GM12878 (cell line): ENCODE measurements at regions not wholly inside any gene's neighbourhood (a gene's known extent, or its start where the extent isn't known, plus 50 kb on each side); places are given as distances from the start of the nearest gene placed in this dataset.
A peak's percentile ranks its signal among the peaks of the same experiment; 100 is the strongest.

Source experiments
- ATAC-seq: fragments of 200-7000 bp; cut with Tn5 transposase; 3 replicates; pipeline ENCODE4 v1.9.1; 2020; ENCODE audit warnings: mild to moderate bottlenecking, moderate library complexity
- BruUV-seq: library from RNA; stranded (reverse); fragments of 400-500 nt; replicated peaks from 2 replicates; lab custom pipeline; 2021; lab: Mats Ljungman, UMichigan
- CTCF ChIA-PET: fragments of 300-600 bp; sonication (Branson Sonifier 250); formaldehyde crosslinking; extraction: SDS; loops from one replicate; lab custom pipeline; 2021; ENCODE audit warnings: inconsistent platforms; lab: Yijun Ruan, JAX
- POLR2A ChIA-PET: fragments of 350-600 bp; formaldehyde crosslinking; extraction: SDS; loops from one replicate; lab custom pipeline; 2021; ENCODE audit warnings: inconsistent platforms; lab: Charles Lee
- RAD21 ChIA-PET: fragments of 300-600 bp; sonication (Branson Sonifier 250); formaldehyde crosslinking; loops from one replicate; lab custom pipeline; 2023; ENCODE audit warnings: antibody characterized with exemption; ENCODE audit not compliant: unreplicated experiment; lab: Charles Lee
- SMC1A ChIA-PET: fragments of 300-600 bp; sonication (Branson Sonifier 250); formaldehyde crosslinking; loops from one replicate; lab custom pipeline; 2023; ENCODE audit not compliant: unreplicated experiment, uncharacterized antibody; lab: Charles Lee
- DNase-seq: peaks from one replicate; pipeline ENCODE4 v3.0.0-alpha.2; 2011; ENCODE audit warnings: low read depth, low spot score
- FAIRE-seq: peaks from 3 replicates; lab custom pipeline; 2011; peaks lifted over from hg19 to GRCh38; lab: Jason Lieb, UNC
- H2AFZ ChIP-seq: 2 replicates; pipeline ENCODE4 v1.6.0; 2011; ENCODE audit warnings: low read depth, low read length, control low read depth; ENCODE audit not compliant: control insufficient read depth
- H3K27ac ChIP-seq: 2 replicates; pipeline ENCODE4 v1.5.1; 2011; ENCODE audit warnings: control low read depth; ENCODE audit not compliant: control insufficient read depth, insufficient read depth
- H3K27me3 ChIP-seq, 2 experiments: replicated peaks in 1 of 2; 2 replicates each; pipeline versions ENCODE4 v1.6.0 to v1.6.1; 2011; ENCODE audit warnings: low read length in 1 of 2; ENCODE audit not compliant: control insufficient read depth in 2 of 2, insufficient read depth in 2 of 2
- H3K36me3 ChIP-seq, 2 experiments: 2 replicates each; pipeline ENCODE4 v1.5.1; 2011; ENCODE audit warnings: low read length in 1 of 2; ENCODE audit not compliant: control insufficient read depth in 2 of 2, insufficient read depth in 2 of 2
- H3K4me1 ChIP-seq: 2 replicates; pipeline ENCODE4 v1.6.1; 2011; ENCODE audit warnings: mild to moderate bottlenecking, low read length, moderate library complexity, mixed read lengths; ENCODE audit not compliant: control insufficient read depth, insufficient read depth
- H3K4me2 ChIP-seq: 2 replicates; pipeline ENCODE4 v1.6.0; 2011; ENCODE audit warnings: control low read depth; ENCODE audit not compliant: control insufficient read depth, insufficient read depth
- H3K4me3 ChIP-seq: fragments of 200-600 bp; sonication (generic); 2 replicates; pipeline ENCODE4 v1.5.1; 2016
- H3K79me2 ChIP-seq: 2 replicates; pipeline ENCODE4 v1.6.0; 2011; ENCODE audit warnings: low read length; ENCODE audit not compliant: control insufficient read depth, insufficient read depth
- H3K9ac ChIP-seq: 2 replicates; pipeline ENCODE4 v1.8.0; 2011; ENCODE audit warnings: low read length, control low read depth, mixed read lengths; ENCODE audit not compliant: control insufficient read depth, insufficient read depth
- H3K9me3 ChIP-seq: replicated peaks from 3 replicates; pipeline ENCODE4 v1.5.1; 2011; ENCODE audit warnings: mild to moderate bottlenecking, low read length; ENCODE audit not compliant: control insufficient read depth, insufficient read depth
- H4K20me1 ChIP-seq: 2 replicates; pipeline ENCODE4 v1.6.0; 2011; ENCODE audit not compliant: control insufficient read depth, insufficient read depth
- CEBPB ChIP-seq, 2 experiments: fragments of 150-350 bp in 1 of 2; IDR thresholded peaks; 2 replicates each; pipeline ENCODE4 v1.6.1; 2012 to 2014; ENCODE audit warnings: low read depth in 2 of 2, low read length in 2 of 2, borderline replicate concordance in 1 of 2, inconsistent platforms in 1 of 2
- CHD2 ChIP-seq: IDR thresholded peaks from 2 replicates; pipeline ENCODE4 v1.6.1; 2011; ENCODE audit warnings: low read depth, low read length, improper control_type of control experiment, borderline replicate concordance
- DPF2 ChIP-seq: fragments of 450-650 bp; IDR thresholded peaks from 2 replicates; pipeline ENCODE4 v1.6.1; 2017; ENCODE audit warnings: mild to moderate bottlenecking
- EP300 ChIP-seq, 2 experiments: fragments of 150-350 bp in 1 of 2; IDR thresholded peaks; 2 replicates each; pipeline ENCODE4 v1.6.1; 2011 to 2012; ENCODE audit warnings: low read depth in 2 of 2, low read length in 2 of 2, borderline replicate concordance in 1 of 2, improper control_type of control experiment in 1 of 2, inconsistent platforms in 1 of 2; ENCODE audit not compliant: control insufficient read depth in 1 of 2
- EZH2 ChIP-seq: IDR thresholded peaks from 2 replicates; pipeline ENCODE4 v1.6.1; 2012; ENCODE audit warnings: low read depth, mild to moderate bottlenecking, control low read depth, inconsistent platforms, low read length, borderline replicate concordance; ENCODE audit not compliant: control insufficient read depth
- MEF2A ChIP-seq: IDR thresholded peaks from 2 replicates; pipeline ENCODE4 v1.6.1; 2011; ENCODE audit warnings: low read depth, mild to moderate bottlenecking, low read length, moderate library complexity; ENCODE audit not compliant: insufficient read depth
- MXI1 ChIP-seq: fragments of 150-350 bp; IDR thresholded peaks from 2 replicates; pipeline ENCODE4 v1.6.1; 2011; ENCODE audit warnings: low read depth, mild to moderate bottlenecking, inconsistent platforms, low read length, improper control_type of control experiment
- MYC ChIP-seq: IDR thresholded peaks from 2 replicates; pipeline ENCODE4 v1.6.1; 2011; ENCODE audit warnings: mild to moderate bottlenecking, low read length, moderate library complexity, inconsistent platforms; ENCODE audit not compliant: insufficient read depth, insufficient replicate concordance, insufficient read length, severe bottlenecking
- NFYA ChIP-seq: IDR thresholded peaks from 2 replicates; pipeline ENCODE4 v1.6.1; 2011; ENCODE audit warnings: low read depth, mild to moderate bottlenecking, low read length, improper control_type of control experiment, borderline replicate concordance
- NR2C1 ChIP-seq: fragments of 450-650 bp; IDR thresholded peaks from 2 replicates; pipeline ENCODE4 v1.6.1; 2017; ENCODE audit warnings: antibody characterized with exemption, mild to moderate bottlenecking, moderate library complexity
- RAD21 ChIP-seq: IDR thresholded peaks from 2 replicates; pipeline ENCODE4 v1.6.1; 2011; ENCODE audit warnings: mild to moderate bottlenecking, low read depth, low read length, moderate library complexity; ENCODE audit not compliant: insufficient read depth
- RUNX3 ChIP-seq: IDR thresholded peaks from 2 replicates; pipeline ENCODE4 v1.6.1; 2012; ENCODE audit warnings: low read length, inconsistent platforms
- TCF3 ChIP-seq: IDR thresholded peaks from 2 replicates; pipeline ENCODE4 v1.6.1; 2012; ENCODE audit warnings: low read depth, mild to moderate bottlenecking, low read length, borderline replicate concordance; ENCODE audit not compliant: insufficient read depth
- ZBTB40 ChIP-seq: fragments of 450-650 bp; IDR thresholded peaks from 2 replicates; pipeline ENCODE4 v1.6.1; 2016; ENCODE audit warnings: mild to moderate bottlenecking, moderate library complexity, borderline replicate concordance
- ZNF24 ChIP-seq: fragments of 450-650 bp; IDR thresholded peaks from 2 replicates; pipeline ENCODE4 v1.6.1; 2017; ENCODE audit warnings: antibody characterized with exemption, mild to moderate bottlenecking
- WGBS: methylation state at CpG from one replicate; pipeline ENCODE4 v1.1.6; 2016; ENCODE audit warnings: low lambda C conversion rate; ENCODE audit not compliant: insufficient replicate concordance, insufficient coverage; ENCODE audit errors: missing lambda C conversion rate; 5-methylcytosine and 5-hydroxymethylcytosine counted together
- in situ Hi-C: fragments of 300-500 bp; cut with MboI; formaldehyde crosslinking; loops from 9 replicates; pipeline ENCODE4 v1.14.3; 2018; ENCODE audit warnings: mixed read lengths
- intact Hi-C: fragments of 100-400 bp; cut with micrococcal nuclease; formaldehyde crosslinking; loops from one replicate; pipeline ENCODE4 v1.14.2; 2022; ENCODE audit not compliant: unreplicated experiment

DNA sequence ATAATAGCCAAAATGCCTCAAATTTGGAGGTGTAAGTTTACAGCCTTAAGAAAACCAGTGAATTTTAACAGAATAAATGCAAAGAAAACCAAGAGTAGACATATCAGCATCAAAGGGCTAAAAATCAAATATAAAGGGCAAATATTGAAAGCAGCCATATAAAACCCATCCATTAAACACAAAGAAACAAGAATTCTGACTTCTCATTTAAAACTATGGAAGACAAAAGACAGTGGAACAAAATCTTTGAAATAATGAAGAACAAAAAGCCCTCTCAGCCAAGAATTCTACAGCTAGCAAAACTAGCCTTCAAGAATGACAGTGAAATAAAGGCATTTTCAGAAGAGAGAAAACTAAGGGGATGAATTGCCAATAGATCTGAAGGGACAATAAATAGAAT is 91.3 kb upstream of the FST start:
- H3K4me2 ChIP-seq: no peak overlapping the region
- intact Hi-C loops: no loop called here
- POLR2A ChIA-PET: no interaction called here
- no peak for DNase-seq
- no peaks in the 10 kb centered on the region for H4K20me1 ChIP-seq
- H3K9me3 ChIP-seq: no peaks in the 10 kb centered on the region
- no peak for TF ChIP-seq RAD21
- TF ChIP-seq EZH2: no peak
- no peak for TF ChIP-seq TCF3
- TF ChIP-seq CEBPB (IDR thresholded peaks at IDR 0.05; ENCODE audit: borderline replicate concordance in 1 of 2, low read depth in 2 of 2, low read length in 2 of 2): no peak
- TF ChIP-seq EP300 (IDR thresholded peaks at IDR 0.05; ENCODE audit: borderline replicate concordance in 1 of 2, control insufficient read depth in 1 of 2, low read depth in 2 of 2, low read length in 2 of 2): no peak
- no peak for TF ChIP-seq ZNF24
- TF ChIP-seq NR2C1: no peak
- TF ChIP-seq DPF2: no peak
- TF ChIP-seq, all 136 proteins: peak for 0
- H3K4me3 ChIP-seq: no peak overlapping the region
- ChIA-PET CTCF (no interaction called here), SMC1A (interaction anchor here (0.6 kb wide), 1 partner anchor 210 kb away, joined by 3 read pairs; no protein-coding TSS in a partner anchor), RAD21 (no interaction called here)
- no peak overlapping the region for H2AFZ ChIP-seq
- no peak overlapping the region for H3K27ac ChIP-seq
- H3K9ac ChIP-seq: no peak overlapping the region
- H3K27me3 ChIP-seq: no peaks in the 10 kb centered on the region
- no TSS peak for BruUV-seq
- H3K4me1 ChIP-seq: no peaks in the 10 kb centered on the region
- in situ Hi-C loops: no loop called here
- H3K79me2 ChIP-seq: no peaks in the 10 kb centered on the region
- H3K36me3 ChIP-seq: no peaks in the 10 kb centered on the region
- FAIRE-seq (no peak), ATAC-seq (no peak)

DNA sequence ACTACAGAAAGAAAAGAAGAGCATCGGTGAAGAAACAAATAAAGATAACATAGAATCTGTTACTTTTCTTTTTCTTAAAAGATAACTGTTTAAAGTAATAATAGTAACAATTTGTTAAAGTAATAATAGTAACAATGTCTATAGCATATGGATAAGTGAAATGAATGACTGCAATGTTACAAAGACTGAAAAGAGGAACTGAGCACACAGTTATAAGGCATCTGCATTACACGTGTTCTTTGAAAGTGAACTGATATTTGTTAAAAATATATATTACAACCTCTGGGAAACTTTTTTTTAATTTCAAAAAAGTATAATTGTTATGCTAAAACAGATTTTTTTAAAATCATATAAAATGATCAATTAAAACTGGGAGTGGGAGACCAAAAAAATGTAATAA is 88.4 kb upstream of the FST start:
- Histone ChIP-seq H3K4me2 (no peak overlapping the region), H4K20me1 (no peaks in the 10 kb centered on the region), H3K27me3 (no peaks in the 10 kb centered on the region), H2AFZ (no peak overlapping the region), H3K27ac (no peak overlapping the region), H3K79me2 (no peaks in the 10 kb centered on the region), H3K4me3 (no peak overlapping the region), H3K9me3 (no peaks in the 10 kb centered on the region), H3K9ac (no peak overlapping the region), H3K4me1 (no peaks in the 10 kb centered on the region), H3K36me3 (no peaks in the 10 kb centered on the region)
- peak; percentile 77 for ATAC-seq
- no peak for FAIRE-seq
- CTCF ChIA-PET: no interaction called here
- POLR2A ChIA-PET: no interaction called here
- no peak for DNase-seq
- BruUV-seq: no TSS peak
- intact Hi-C loops: no loop called here
- 46% methylated on average over 2 of the region's 2 CpGs for WGBS
- RAD21 ChIA-PET: no interaction called here
- SMC1A ChIA-PET: no interaction called here
- in situ Hi-C loops: no loop called here
- TF ChIP-seq MXI1: no peak
- TF ChIP-seq MYC: no peak
- no peak for TF ChIP-seq NFYA
- TF ChIP-seq MEF2A: 0 out of 2 replicates have a peak, but pooled peaks have one; percentile 15
- no peak for TF ChIP-seq RUNX3
- no peak for TF ChIP-seq ZBTB40
- no peak for TF ChIP-seq CHD2
